ENCODE measurements at regions not wholly inside any gene's neighbourhood (a gene's known extent, or its start where the extent isn't known, plus 50 kb on each side); places are given as distances from the start of the nearest gene placed in this dataset.

GRCh38 chr3:168262887-168263286, 167.2 kb upstream of the GOLIM4 start:
- TF ChIP-seq CTCF (optimal IDR thresholded peaks at IDR 0.05 in 1 of 3, IDR thresholded peaks at IDR 0.05 in 1 of 3, conservative IDR thresholded peaks at IDR 0.05 in 1 of 3; ENCODE audit: extremely low read depth in 1 of 3, insufficient read depth in 2 of 3, low read length in 3 of 3) (no peak), EZH2 (IDR thresholded peaks at IDR 0.05; ENCODE audit: low read length) (no peak)

Data from keratinocyte (primary cell).